ENCODE measurements at regions not wholly inside any gene's neighbourhood (a gene's known extent, or its start where the extent isn't known, plus 50 kb on each side); places are given as distances from the start of the nearest gene placed in this dataset.

- Histone ChIP-seq H3K36me3 (no peaks in the 10 kb centered on the region), H3K27ac (no peak overlapping the region), H3K4me1 (no peaks in the 10 kb centered on the region), H3K9ac (no peak overlapping the region), H3K27me3 (no peaks in the 10 kb centered on the region), H3K4me2 (no peak overlapping the region), H3F3A (ENCODE audit: low read depth) (no peaks in the 10 kb centered on the region), H4K20me1 (ENCODE audit: low read depth) (no peaks in the 10 kb centered on the region), H3K9me3 (ENCODE audit: low read depth) (no peaks in the 10 kb centered on the region), H3K4me3 (no peak overlapping the region), H3K79me2 (ENCODE audit: low read depth) (no peaks in the 10 kb centered on the region), H2AFZ (replicated peaks) (no peak overlapping the region)
- H3K4me3 Mint-ChIP-seq, result no peak overlapping the region
- H3K36me3 Mint-ChIP-seq, result no peaks in the 10 kb centered on the region
- H3K9me3 Mint-ChIP-seq, result no peaks in the 10 kb centered on the region
- H3K4me1 Mint-ChIP-seq, result peaks cover 2% of the 10 kb centered on the region
- DNase-seq (ENCODE audit: low spot score), result no peak
- H3K27me3 Mint-ChIP-seq (ENCODE audit: insufficient read depth, low read depth), result no peaks in the 10 kb centered on the region
- TF ChIP-seq CTCF (IDR thresholded peaks at IDR 0.05) (no peak), EZH2 (IDR thresholded peaks at IDR 0.05) (no peak), EZH2phosphoT487 (IDR thresholded peaks at IDR 0.05) (no peak)
- H3K27ac Mint-ChIP-seq, result no peak overlapping the region
Measured at GRCh38 chr3:98964784-98965183, 63.3 kb upstream of the DCBLD2 start.

- H3K9me3 Mint-ChIP-seq, result no peaks in the 10 kb centered on the region
- Histone ChIP-seq H3K4me2 (no peak overlapping the region), H3K9me3 (ENCODE audit: low read depth) (no peaks in the 10 kb centered on the region), H4K20me1 (ENCODE audit: low read depth) (no peaks in the 10 kb centered on the region), H3K27ac (no peak overlapping the region), H2AFZ (replicated peaks) (no peak overlapping the region), H3K9ac (no peak overlapping the region), H3F3A (ENCODE audit: low read depth) (no peaks in the 10 kb centered on the region), H3K4me1 (no peaks in the 10 kb centered on the region), H3K36me3 (no peaks in the 10 kb centered on the region), H3K79me2 (ENCODE audit: low read depth) (no peaks in the 10 kb centered on the region), H3K4me3 (no peak overlapping the region), H3K27me3 (no peaks in the 10 kb centered on the region)
- no peak overlapping the region for H3K27ac Mint-ChIP-seq
- peaks cover 2% of the 10 kb centered on the region for H3K4me1 Mint-ChIP-seq
- H3K27me3 Mint-ChIP-seq (ENCODE audit: insufficient read depth, low read depth), result no peaks in the 10 kb centered on the region
- no peak overlapping the region for H3K4me3 Mint-ChIP-seq
- TF ChIP-seq EZH2 (IDR thresholded peaks at IDR 0.05) (no peak), CTCF (IDR thresholded peaks at IDR 0.05) (no peak), EZH2phosphoT487 (IDR thresholded peaks at IDR 0.05) (no peak)
- no peaks in the 10 kb centered on the region for H3K36me3 Mint-ChIP-seq
- no peak for DNase-seq (ENCODE audit: low spot score)
Measured at GRCh38 chr3:98963546-98963945, 62.1 kb upstream of the DCBLD2 start.

- TF ChIP-seq EZH2 (IDR thresholded peaks at IDR 0.05) (no peak), CTCF (IDR thresholded peaks at IDR 0.05) (no peak), EZH2phosphoT487 (IDR thresholded peaks at IDR 0.05) (no peak)
- Histone ChIP-seq H3K9me3 (ENCODE audit: low read depth) (no peaks in the 10 kb centered on the region), H3K4me1 (no peaks in the 10 kb centered on the region), H3K27ac (no peak overlapping the region), H3K4me2 (no peak overlapping the region), H3K4me3 (no peak overlapping the region), H3F3A (ENCODE audit: low read depth) (no peaks in the 10 kb centered on the region), H3K79me2 (ENCODE audit: low read depth) (no peaks in the 10 kb centered on the region), H2AFZ (replicated peaks) (no peak overlapping the region), H4K20me1 (ENCODE audit: low read depth) (no peaks in the 10 kb centered on the region), H3K27me3 (no peaks in the 10 kb centered on the region), H3K36me3 (no peaks in the 10 kb centered on the region), H3K9ac (no peak overlapping the region)
- Mint-ChIP-seq H3K27me3 (ENCODE audit: insufficient read depth, low read depth) (no peaks in the 10 kb centered on the region), H3K4me3 (no peak overlapping the region), H3K27ac (no peak overlapping the region), H3K9me3 (no peaks in the 10 kb centered on the region), H3K36me3 (no peaks in the 10 kb centered on the region), H3K4me1 (peaks cover 2% of the 10 kb centered on the region)
- DNase-seq (ENCODE audit: low spot score), result no peak
Measured at GRCh38 chr3:98962951-98963350, 61.5 kb upstream of the DCBLD2 start.

Data from neural progenitor cell (in vitro differentiated cells).